NCI-H187 treated with DMSO at 0.1 percent for 48 hours (cell line): ENCODE measurements at regions not wholly inside any gene's neighbourhood (a gene's known extent, or its start where the extent isn't known, plus 50 kb on each side); places are given as distances from the start of the nearest gene placed in this dataset.

ENCODE experiments used
- DNase-seq: peaks from one replicate; lab custom pipeline; 2025; lab: John Stamatoyannopoulos, UW

DNA sequence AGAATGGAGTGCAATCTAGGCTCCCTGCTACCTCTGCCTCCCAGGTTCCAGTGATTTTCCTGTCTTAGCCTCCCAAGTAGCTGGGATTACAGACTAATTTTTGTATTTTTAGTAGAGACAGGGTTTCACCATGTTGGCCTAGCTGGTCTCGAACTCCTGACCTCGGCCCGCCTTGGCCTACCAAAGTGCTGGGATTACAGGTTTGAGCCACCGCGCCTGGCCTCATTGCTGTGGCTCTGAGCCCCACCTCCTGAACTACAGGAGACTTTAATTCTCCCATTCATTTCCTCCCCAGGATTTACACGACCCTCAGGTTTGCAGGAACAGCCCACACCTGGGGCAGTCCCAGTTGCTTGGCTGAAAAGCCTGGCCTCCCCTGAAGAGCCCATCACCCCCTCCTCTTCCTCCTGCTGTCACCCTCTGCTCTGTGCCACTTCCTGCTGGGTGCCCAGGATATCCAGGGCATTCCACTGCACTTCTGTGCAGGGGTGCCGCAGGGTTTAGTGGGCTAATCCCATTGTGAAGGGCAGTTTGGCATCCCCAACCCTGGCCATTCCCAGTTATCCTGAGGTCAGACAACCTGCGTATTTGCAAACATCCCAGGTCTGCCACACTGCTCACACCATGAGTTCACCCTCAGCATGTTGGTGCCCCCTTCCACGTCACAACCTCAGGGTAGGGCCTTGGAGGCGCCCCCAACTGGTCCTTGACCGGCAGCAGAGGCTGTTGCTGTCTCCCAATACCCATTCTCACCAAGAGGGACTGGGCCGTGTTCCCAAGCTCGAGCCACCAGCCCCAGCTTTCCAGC lies 265.0 kb upstream of the IRX4 start:
- no peak for DNase-seq

- DNase-seq, result no peak
These were observed 261.1 kb upstream of the IRX4 start for GRCh38 chr5:2143646-2144353.

GRCh38 chr5:2143088-2143487 lies 260.4 kb upstream of the IRX4 start:
- DNase-seq, result no peak

- no peak for DNase-seq
These were observed 259.8 kb upstream of the IRX4 start for GRCh38 chr5:2142456-2142954.

- DNase-seq, result no peak
These were observed 258.7 kb upstream of the IRX4 start for GRCh38 chr5:2141254-2142000.

- no peak for DNase-seq
These were observed 257.9 kb upstream of the IRX4 start for GRCh38 chr5:2140501-2141175.

- no peak for DNase-seq
These were observed 256.8 kb upstream of the IRX4 start for GRCh38 chr5:2139478-2139877.

DNA sequence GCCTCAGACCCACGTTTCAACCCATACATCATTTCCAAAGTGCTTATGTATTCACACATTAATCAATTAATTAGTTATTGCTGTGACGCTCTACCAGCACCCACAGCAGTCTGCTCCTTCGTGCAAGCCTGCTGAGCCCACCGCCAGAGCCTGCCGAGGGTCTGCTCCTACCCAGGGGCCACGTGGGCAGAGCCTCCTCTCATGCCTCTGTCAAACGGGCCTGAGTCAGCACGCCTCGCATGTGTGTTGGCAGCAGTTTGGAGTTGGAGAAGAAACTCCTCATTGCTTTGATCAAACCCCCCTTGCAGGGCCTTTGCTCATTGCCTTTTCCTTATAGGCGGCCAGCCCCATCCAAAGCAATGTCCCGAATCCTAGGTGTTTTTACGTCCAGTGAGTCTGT lies 256.2 kb upstream of the IRX4 start:
- no peak for DNase-seq

DNA sequence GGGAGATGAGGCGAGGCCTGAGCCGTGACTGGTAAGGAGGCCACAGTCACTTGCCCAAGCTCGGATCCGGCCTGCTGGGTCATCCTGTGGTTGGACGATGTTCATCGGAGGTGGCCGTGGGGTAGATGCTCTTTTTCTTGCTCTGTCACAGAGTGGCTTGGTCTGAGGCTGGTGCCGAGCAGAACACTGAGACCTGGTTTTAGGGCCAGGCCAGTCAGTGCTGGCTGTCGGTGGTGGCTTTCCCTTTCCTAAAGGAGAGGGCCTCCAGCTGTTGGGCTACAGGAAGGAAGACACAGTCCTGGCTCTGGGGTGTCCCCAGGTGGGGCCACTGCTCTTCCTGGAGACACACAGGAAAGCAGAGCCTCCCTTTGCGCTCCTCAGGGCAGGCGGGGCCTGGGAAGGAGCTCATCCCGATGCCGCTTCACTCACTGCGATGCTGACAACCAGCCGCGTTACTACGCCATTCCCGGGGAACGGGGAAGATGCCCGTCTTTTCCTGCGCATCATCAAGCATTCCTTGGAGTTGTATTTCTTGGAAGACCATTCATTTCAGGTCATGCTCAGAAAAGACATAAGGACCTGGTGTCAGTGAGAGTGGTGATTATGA lies 254.8 kb upstream of the IRX4 start:
- no peak for DNase-seq

GRCh38 chr5:2136728-2137333 lies 254.1 kb upstream of the IRX4 start:
- DNase-seq, result no peak

GRCh38 chr5:2135833-2136232 lies 253.1 kb upstream of the IRX4 start:
- no peak for DNase-seq

GRCh38 chr5:2135354-2135753 lies 252.6 kb upstream of the IRX4 start:
- DNase-seq, result no peak

GRCh38 chr5:2134543-2135292 lies 252.0 kb upstream of the IRX4 start:
- no peak for DNase-seq

GRCh38 chr5:2133936-2134335 lies 251.2 kb upstream of the IRX4 start:
- DNase-seq, result no peak

DNA sequence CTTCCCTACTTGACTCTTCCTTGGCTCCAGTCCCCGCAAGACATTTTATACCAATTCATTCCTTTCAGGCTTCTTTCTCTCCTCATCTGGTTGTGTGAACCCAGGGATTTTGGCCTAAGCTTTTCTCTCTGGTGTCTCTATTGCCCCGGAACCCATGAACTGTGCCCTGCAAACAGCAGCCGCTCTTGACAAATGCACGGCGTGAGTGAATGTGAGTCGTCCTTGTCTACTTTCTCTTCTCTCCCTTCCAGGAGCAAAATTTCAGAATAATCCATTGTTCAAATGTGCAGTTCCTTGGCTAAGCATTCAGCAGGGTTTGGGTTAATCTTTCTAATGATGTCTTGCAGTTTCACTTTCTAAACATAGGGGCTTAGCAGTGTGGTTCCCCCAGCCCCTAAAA lies 250.4 kb upstream of the IRX4 start:
- no peak for DNase-seq

DNA sequence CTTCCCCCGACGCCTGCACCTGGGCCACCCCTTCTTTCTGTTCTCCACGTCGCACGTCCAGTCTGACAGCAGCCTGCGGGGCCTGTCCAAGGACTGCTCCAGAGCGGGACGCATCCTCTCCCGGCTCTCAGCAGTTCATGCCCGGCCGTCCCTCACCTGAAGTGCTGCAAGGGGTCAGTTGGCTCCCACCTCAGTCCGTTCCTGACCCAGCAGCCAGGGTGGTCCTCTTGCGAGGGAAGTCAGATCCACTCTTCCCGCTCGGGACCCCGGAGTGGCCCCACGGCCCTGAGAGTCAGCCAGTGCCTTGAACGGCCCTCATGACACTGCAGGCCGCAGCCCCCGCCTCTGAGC lies 249.7 kb upstream of the IRX4 start:
- no peak for DNase-seq

DNA sequence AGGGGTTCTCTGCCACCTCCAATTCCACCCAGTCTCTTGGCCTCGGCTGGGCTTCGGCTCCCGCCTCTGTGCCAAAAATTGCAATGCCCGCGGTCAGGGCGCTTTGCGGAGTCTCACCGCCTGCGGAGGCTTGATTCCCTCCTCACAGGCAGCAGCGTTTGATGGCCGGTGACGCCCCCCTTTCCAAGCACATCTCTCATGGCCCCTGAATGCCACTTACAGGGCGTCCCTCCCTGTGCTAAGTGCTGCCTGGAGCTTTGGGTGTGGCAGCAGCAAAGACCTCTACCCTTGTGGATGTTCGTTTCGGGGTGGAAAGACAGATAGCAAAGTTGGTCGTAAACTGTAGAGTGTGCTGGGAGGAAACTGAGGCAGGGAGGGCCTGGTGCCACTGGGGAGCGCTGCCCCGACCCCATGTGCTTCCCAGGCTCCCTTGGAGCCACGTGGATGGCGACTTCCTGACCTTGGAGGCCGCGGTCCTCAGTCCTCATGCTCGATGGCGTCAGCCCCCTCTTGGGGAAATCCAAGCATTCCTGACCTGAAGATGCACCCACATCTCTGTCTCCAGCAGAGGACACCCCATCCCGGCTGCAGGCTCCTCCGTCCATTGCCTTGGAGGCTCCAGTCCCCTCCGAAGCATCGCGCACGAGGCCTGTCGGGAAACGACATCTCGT lies 249.2 kb upstream of the IRX4 start:
- DNase-seq, result no peak

- DNase-seq, result no peak
These were observed 248.5 kb upstream of the IRX4 start for GRCh38 chr5:2131196-2131595.

GRCh38 chr5:2130361-2130760 lies 247.6 kb upstream of the IRX4 start:
- no peak for DNase-seq
